ENCODE measurements at regions not wholly inside any gene's neighbourhood (a gene's known extent, or its start where the extent isn't known, plus 50 kb on each side); places are given as distances from the start of the nearest gene placed in this dataset.
"Not testable (repeated sequence)": the region's sequence is repeated elsewhere in the genome, so short reads cannot be mapped to it uniquely, and the experiment has no call there.

- no peak for DNase-seq
These were observed 170.1 kb upstream of the ZFP64 start for GRCh38 chr20:52361650-52362049.

- no peak for DNase-seq
These were observed 158.2 kb upstream of the ZFP64 start for GRCh38 chr20:52349806-52350205.

GRCh38 chr20:52348434-52348833 lies 156.9 kb upstream of the ZFP64 start:
- no peak for DNase-seq

GRCh38 chr20:52346797-52347196 lies 155.2 kb upstream of the ZFP64 start:
- no peak for DNase-seq

GRCh38 chr20:52342913-52343312 lies 151.3 kb upstream of the ZFP64 start:
- DNase-seq = no peak

GRCh38 chr20:52340036-52340634 lies 148.6 kb upstream of the ZFP64 start:
- DNase-seq = no peak

GRCh38 chr20:52332649-52333250 lies 141.2 kb upstream of the ZFP64 start:
- DNase-seq = no peak

- DNase-seq = no peak
These were observed 140.7 kb upstream of the ZFP64 start for GRCh38 chr20:52332230-52332629.

- DNase-seq = no peak
These were observed 140.1 kb upstream of the ZFP64 start for GRCh38 chr20:52331655-52332054.

GRCh38 chr20:52321396-52321795 lies 129.8 kb upstream of the ZFP64 start:
- DNase-seq = no peak

- no peak for DNase-seq
These were observed 127.1 kb upstream of the ZFP64 start for GRCh38 chr20:52318651-52319050.

GRCh38 chr20:52313341-52313963 lies 121.9 kb upstream of the ZFP64 start:
- DNase-seq = peak; percentile 37

- peak; percentile 38 for DNase-seq
These were observed 120.7 kb upstream of the ZFP64 start for GRCh38 chr20:52312132-52312729.

GRCh38 chr20:52311209-52311794 lies 119.7 kb upstream of the ZFP64 start:
- DNase-seq = no peak

- DNase-seq = no peak
These were observed 117.6 kb upstream of the ZFP64 start for GRCh38 chr20:52309181-52309580.

- no peak for DNase-seq
These were observed 114.9 kb upstream of the ZFP64 start for GRCh38 chr20:52306477-52306876.

- no peak for DNase-seq
These were observed 114.3 kb upstream of the ZFP64 start for GRCh38 chr20:52305858-52306257.

GRCh38 chr20:52305024-52305645 lies 113.6 kb upstream of the ZFP64 start:
- DNase-seq = no peak

- DNase-seq = no peak
These were observed 111.8 kb upstream of the ZFP64 start for GRCh38 chr20:52303281-52303950.

GRCh38 chr20:52302736-52303135 lies 111.2 kb upstream of the ZFP64 start:
- DNase-seq = no peak

- not testable (repeated sequence) for DNase-seq
These were observed 110.5 kb upstream of the ZFP64 start for GRCh38 chr20:52302051-52302450.

- no peak for DNase-seq
These were observed 104.0 kb upstream of the ZFP64 start for GRCh38 chr20:52295556-52295955.

Data from 8988T (cell line).